H1 (cell line): ENCODE measurements at regions not wholly inside any gene's neighbourhood (a gene's known extent, or its start where the extent isn't known, plus 50 kb on each side); places are given as distances from the start of the nearest gene placed in this dataset.

Source experiments
- CTCF ChIA-PET: fragments of 300-600 bp; sonication (Branson Sonifier 250); formaldehyde crosslinking; loops from one replicate; lab custom pipeline; 2021; ENCODE audit not compliant: partially characterized antibody; lab: Charles Lee
- POLR2A ChIA-PET: fragments of 300-600 bp; sonication (Branson Sonifier 250); formaldehyde crosslinking; loops from one replicate; lab custom pipeline; 2021; ENCODE audit warnings: inconsistent platforms; ENCODE audit not compliant: partially characterized antibody; lab: Charles Lee
- DNase-seq, 2 experiments: peaks; one replicate each; pipeline versions ENCODE4 v3.0.0 to v3.0.0-alpha.2; 2010 to 2022; ENCODE audit warnings: low spot score in 2 of 2, low read depth in 1 of 2, mixed read lengths in 1 of 2
- FAIRE-seq: peaks from 2 replicates; lab custom pipeline; 2011; peaks lifted over from hg19 to GRCh38; lab: Jason Lieb, UNC
- H2AFZ ChIP-seq: 2 replicates; pipeline ENCODE4 v1.8.1; 2012; ENCODE audit warnings: low read length, inconsistent platforms
- H2AK5ac ChIP-seq: 2 replicates; pipeline ENCODE4 v1.6.1; 2013; ENCODE audit warnings: low read depth, low read length
- H2BK120ac ChIP-seq: replicated peaks from 2 replicates; pipeline ENCODE3; 2013; ENCODE audit warnings: low read depth, low read length, inconsistent platforms
- H2BK12ac ChIP-seq: 2 replicates; pipeline ENCODE4 v1.6.1; 2013; ENCODE audit warnings: low read depth, low read length
- H2BK15ac ChIP-seq: 2 replicates; pipeline ENCODE4 v1.6.1; 2013; ENCODE audit warnings: low read length
- H2BK20ac ChIP-seq: 2 replicates; pipeline ENCODE4 v1.6.1; 2013; ENCODE audit warnings: low read length
- H2BK5ac ChIP-seq: 2 replicates; pipeline ENCODE4 v1.6.1; 2013; ENCODE audit warnings: low read depth, low read length
- H3K14ac ChIP-seq: 2 replicates; pipeline ENCODE4 v1.6.1; 2013; ENCODE audit warnings: inconsistent platforms; ENCODE audit not compliant: insufficient read length
- H3K18ac ChIP-seq: 2 replicates; pipeline ENCODE4 v1.6.1; 2013; ENCODE audit warnings: low read length; ENCODE audit errors: extremely low read depth
- H3K23ac ChIP-seq: 2 replicates; pipeline ENCODE4 v1.6.1; 2013; ENCODE audit warnings: inconsistent platforms; ENCODE audit not compliant: insufficient read length
- H3K23me2 ChIP-seq: 2 replicates; pipeline ENCODE4 v1.6.1; 2013; ENCODE audit warnings: low read depth, low read length
- H3K27ac ChIP-seq: 2 replicates; pipeline ENCODE4 v1.6.1; 2011; ENCODE audit warnings: low read depth, low read length, inconsistent platforms
- H3K27me3 ChIP-seq, 4 experiments: replicated peaks in 1 of 4; 1 replicate in 1 of 4; 2 replicates in 3 of 4; pipeline versions ENCODE4 v1.6.1 to v1.8.1; 2011 to 2013; ENCODE audit warnings: low read length in 3 of 4, mild to moderate bottlenecking in 3 of 4, inconsistent platforms in 2 of 4, mixed read lengths in 2 of 4, moderate library complexity in 1 of 4; ENCODE audit not compliant: control insufficient read depth in 3 of 4, insufficient read depth in 3 of 4; ENCODE audit errors: extremely low read depth in 1 of 4
- H3K36me3 ChIP-seq, 4 experiments: 2 replicates each; pipeline versions ENCODE4 v1.6.1 to v1.8.1; 2011 to 2013; ENCODE audit warnings: mild to moderate bottlenecking in 4 of 4, low read length in 3 of 4, moderate library complexity in 2 of 4, control low read depth in 1 of 4, inconsistent platforms in 1 of 4; ENCODE audit not compliant: insufficient read depth in 4 of 4, control insufficient read depth in 2 of 4
- H3K4ac ChIP-seq: replicated peaks from 2 replicates; pipeline ENCODE3; 2013; ENCODE audit warnings: low read length, low read depth, mixed read lengths, inconsistent platforms; ENCODE audit not compliant: insufficient read length
- H3K4me1 ChIP-seq, 4 experiments: replicated peaks in 1 of 4; 1 replicate in 1 of 4; 2 replicates in 3 of 4; pipeline versions ENCODE4 v1.6.1 to v1.8.1; 2011 to 2013; ENCODE audit warnings: low read length in 3 of 4, inconsistent platforms in 2 of 4, mixed read lengths in 1 of 4; ENCODE audit not compliant: insufficient read depth in 4 of 4, control insufficient read depth in 3 of 4
- H3K4me2 ChIP-seq, 2 experiments: 2 replicates each; pipeline versions ENCODE4 v1.6.1 to v1.8.1; 2011 to 2013; ENCODE audit warnings: low read depth in 2 of 2, low read length in 2 of 2, control low read depth in 1 of 2, inconsistent platforms in 1 of 2, mild to moderate bottlenecking in 1 of 2; ENCODE audit not compliant: insufficient read depth in 1 of 2
- H3K4me3 ChIP-seq, 4 experiments: fragments of 200-600, 300-600 bp in 1 of 4; sonication (generic), shearing (Covaris generic), sonication (Bioruptor Twin) in 1 of 4; 2 replicates each; pipeline versions ENCODE4 v1.5.1 to v1.8.1; 2011 to 2016; ENCODE audit warnings: low read length in 4 of 4, low read depth in 3 of 4, control low read depth in 2 of 4, inconsistent platforms in 2 of 4, mild to moderate bottlenecking in 2 of 4, mixed read lengths in 1 of 4, moderate library complexity in 1 of 4; ENCODE audit not compliant: insufficient read depth in 2 of 4; ENCODE audit errors: extremely low read depth in 1 of 4
- H3K56ac ChIP-seq: replicated peaks from 2 replicates; pipeline ENCODE3; 2013; ENCODE audit warnings: low read depth, mild to moderate bottlenecking, mixed read lengths, low read length, inconsistent platforms; ENCODE audit not compliant: insufficient read length
- H3K79me1 ChIP-seq: 2 replicates; pipeline ENCODE4 v1.6.1; 2013; ENCODE audit warnings: low read depth, low read length, control low read depth
- H3K79me2 ChIP-seq, 2 experiments: 2 replicates each; pipeline versions ENCODE4 v1.6.1 to v1.8.1; 2012 to 2013; ENCODE audit warnings: low read length in 2 of 2, mild to moderate bottlenecking in 2 of 2, inconsistent platforms in 1 of 2; ENCODE audit not compliant: insufficient read depth in 2 of 2, control insufficient read depth in 1 of 2
- H3K9ac ChIP-seq, 4 experiments: replicated peaks in 1 of 4; 1 replicate in 1 of 4; 2 replicates in 3 of 4; pipeline versions ENCODE4 v1.6.1 to v1.8.1; 2011 to 2013; ENCODE audit warnings: low read depth in 3 of 4, low read length in 3 of 4, control low read depth in 2 of 4, mild to moderate bottlenecking in 2 of 4, moderate library complexity in 2 of 4, inconsistent platforms in 1 of 4; ENCODE audit errors: extremely low read depth in 1 of 4
- H3K9me3 ChIP-seq, 2 experiments: 2 replicates each; pipeline versions ENCODE4 v1.6.1 to v1.8.1; 2012 to 2013; ENCODE audit warnings: mild to moderate bottlenecking in 2 of 2, moderate library complexity in 2 of 2, control low read depth in 1 of 2, inconsistent platforms in 1 of 2, low read depth in 1 of 2, low read length in 1 of 2, mixed read lengths in 1 of 2; ENCODE audit not compliant: insufficient read depth in 2 of 2
- H4K20me1 ChIP-seq, 2 experiments: replicated peaks in 1 of 2; 2 replicates each; pipeline versions ENCODE3 to v1.8.1; 2011 to 2013; ENCODE audit warnings: inconsistent platforms in 2 of 2, low read length in 2 of 2, mild to moderate bottlenecking in 1 of 2; ENCODE audit not compliant: insufficient read depth in 2 of 2, control insufficient read depth in 1 of 2
- H4K5ac ChIP-seq: 2 replicates; pipeline ENCODE4 v1.6.1; 2013; ENCODE audit warnings: low read length, low read depth, mixed read lengths, inconsistent platforms; ENCODE audit not compliant: insufficient read length
- H4K8ac ChIP-seq: 2 replicates; pipeline ENCODE4 v1.8.0; 2013; ENCODE audit warnings: mild to moderate bottlenecking, moderate library complexity, low read length, inconsistent platforms; ENCODE audit not compliant: insufficient read depth; ENCODE audit errors: extremely low read depth
- H4K91ac ChIP-seq: replicated peaks from 2 replicates; pipeline ENCODE3; 2013; ENCODE audit warnings: low read length, mixed read lengths, inconsistent platforms; ENCODE audit not compliant: insufficient read length
- BRCA1 ChIP-seq: IDR thresholded peaks from 2 replicates; pipeline ENCODE4 v1.6.1; 2012; ENCODE audit warnings: low read depth, low read length, improper control_type of control experiment
- NANOG ChIP-seq: IDR thresholded peaks from 2 replicates; pipeline ENCODE4 v1.6.1; 2011; ENCODE audit warnings: low read length, low read depth, mild to moderate bottlenecking, inconsistent platforms; ENCODE audit not compliant: insufficient read depth, poor library complexity, severe bottlenecking
- SIN3A ChIP-seq, 2 experiments: IDR thresholded peaks in 1 of 2; conservative IDR thresholded peaks in 1 of 2; 2 replicates each; pipeline ENCODE4 v1.6.1; 2011 to 2012; ENCODE audit warnings: low read length in 2 of 2, improper control_type of control experiment in 1 of 2, low read depth in 1 of 2, mild to moderate bottlenecking in 1 of 2
- YY1 ChIP-seq: IDR thresholded peaks from 2 replicates; pipeline ENCODE4 v1.6.1; 2011; ENCODE audit warnings: low read depth, mild to moderate bottlenecking, low read length
- WGBS, 2 experiments: shearing (Covaris generic) in 1 of 2; methylation state at CpG; one replicate each; pipeline versions ENCODE4 v1.1.6 to v1.1.7; 2013 to 2015; ENCODE audit warnings: low lambda C conversion rate in 2 of 2, mixed read lengths in 2 of 2, inconsistent platforms in 1 of 2, low coverage in 1 of 2, missing lambda C conversion rate in 1 of 2; ENCODE audit not compliant: insufficient replicate concordance in 2 of 2, insufficient coverage in 1 of 2, insufficient read length in 1 of 2; ENCODE audit errors: extremely low coverage in 1 of 2, missing lambda C conversion rate in 1 of 2; 5-methylcytosine and 5-hydroxymethylcytosine counted together
- TF ChIP-seq, protein P1 (sequence below): IDR thresholded peaks from 2 replicates; pipeline ENCODE4 v1.6.1; 2011; ENCODE audit warnings: low read length, improper control_type of control experiment

DNA sequence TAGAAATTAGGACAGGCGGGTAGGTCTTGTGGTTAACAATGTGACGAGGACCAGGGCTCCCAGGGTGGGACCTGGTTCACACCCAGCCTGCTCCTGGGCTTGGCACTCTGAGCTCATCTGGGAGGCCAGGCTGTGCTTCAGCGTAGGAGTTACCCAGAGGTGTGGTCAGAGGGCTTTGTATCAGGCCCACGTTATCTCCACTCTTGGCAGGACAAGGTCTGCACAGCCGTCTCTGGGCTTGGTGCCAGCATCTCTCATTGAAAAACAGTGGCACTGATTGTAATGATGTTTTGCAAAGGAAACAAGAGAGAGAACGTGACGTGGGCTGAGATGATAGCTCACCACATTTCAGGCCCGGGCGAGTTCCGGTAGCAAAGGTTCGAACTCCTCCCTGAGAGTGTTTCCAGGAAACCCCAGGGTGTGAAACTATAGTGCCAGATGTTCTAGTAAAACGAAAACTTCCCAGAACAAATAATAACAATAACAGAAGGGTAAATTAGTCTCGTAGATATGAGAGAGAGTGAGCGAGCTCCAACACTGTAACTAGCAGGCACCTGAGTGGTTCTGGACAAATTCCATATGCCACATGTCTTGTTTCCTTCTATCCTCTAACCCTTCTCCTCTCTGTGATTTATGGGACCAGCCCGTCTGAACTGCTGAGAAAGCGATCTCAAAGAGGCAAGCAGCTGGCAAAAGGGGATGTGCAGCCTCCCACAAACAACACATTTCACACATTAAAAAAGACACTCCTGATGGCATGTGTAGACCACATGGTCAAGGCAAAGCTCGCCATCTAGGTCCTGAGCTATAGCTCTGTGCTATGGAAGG, 227.3 kb downstream of the KTN1 start:
- ChIA-PET CTCF (interaction anchor here (0.5 to 2.1 kb wide), 5 partner anchors 15 to 1414 kb away, joined by 3 to 6 read pairs (median 3); no protein-coding TSS in a partner anchor), POLR2A (no interaction called here)
- H2BK120ac ChIP-seq: no peak overlapping the region
- DNase-seq (no peak), FAIRE-seq (no peak)
- no peak overlapping the region for H3K23ac ChIP-seq
- H2BK15ac ChIP-seq: 0 out of 2 replicates have a peak overlapping the region, but pooled peaks have one; percentile 33
- H3K79me1 ChIP-seq: no peaks in the 10 kb centered on the region
- no peak overlapping the region for H4K91ac ChIP-seq
- no peak overlapping the region for H2AK5ac ChIP-seq
- H2AFZ ChIP-seq: no peak overlapping the region
- no peak overlapping the region for H3K4me2 ChIP-seq
- H2BK5ac ChIP-seq: no peak overlapping the region
- no peak overlapping the region for H3K4me3 ChIP-seq
- H3K27ac ChIP-seq: no peak overlapping the region
- H3K36me3 ChIP-seq: no peaks in the 10 kb centered on the region; a peak in 1 of 8 replicates
- no peak overlapping the region for H3K56ac ChIP-seq
- 90% methylated on average over 17 of the region's 17 CpGs; no CpG with 5 or more reads in 1 of the 2 experiments for WGBS, 2 experiments
- H3K23me2 ChIP-seq: no peaks in the 10 kb centered on the region
- H4K5ac ChIP-seq: no peak overlapping the region
- TF ChIP-seq SIN3A (conservative IDR thresholded peaks at IDR 0.05 in 1 of 2, IDR thresholded peaks at IDR 0.05 in 1 of 2; ENCODE audit: low read depth in 1 of 2, low read length in 2 of 2) (no peak), YY1 (no peak), BRCA1 (no peak), NANOG (no peak)
- TF ChIP-seq, protein P1, sequence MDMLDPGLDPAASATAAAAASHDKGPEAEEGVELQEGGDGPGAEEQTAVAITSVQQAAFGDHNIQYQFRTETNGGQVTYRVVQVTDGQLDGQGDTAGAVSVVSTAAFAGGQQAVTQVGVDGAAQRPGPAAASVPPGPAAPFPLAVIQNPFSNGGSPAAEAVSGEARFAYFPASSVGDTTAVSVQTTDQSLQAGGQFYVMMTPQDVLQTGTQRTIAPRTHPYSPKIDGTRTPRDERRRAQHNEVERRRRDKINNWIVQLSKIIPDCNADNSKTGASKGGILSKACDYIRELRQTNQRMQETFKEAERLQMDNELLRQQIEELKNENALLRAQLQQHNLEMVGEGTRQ: no peak
- H3K9ac ChIP-seq: no peak overlapping the region
- H3K4ac ChIP-seq: no peak overlapping the region
- no peaks in the 10 kb centered on the region for H3K4me1 ChIP-seq
- H4K20me1 ChIP-seq: no peaks in the 10 kb centered on the region
- H3K9me3 ChIP-seq: peaks cover 0 to 3% of the 10 kb centered on the region in 2 experiments; a peak in 2 of 4 replicates
- no peak overlapping the region for H2BK12ac ChIP-seq
- no peak overlapping the region for H4K8ac ChIP-seq
- no peaks in the 10 kb centered on the region for H3K79me2 ChIP-seq
- no peak overlapping the region for H3K14ac ChIP-seq
- 0 out of 2 replicates have a peak overlapping the region, but pooled peaks have one; percentile 36 for H2BK20ac ChIP-seq
- no peaks in the 10 kb centered on the region for H3K27me3 ChIP-seq
- H3K18ac ChIP-seq: no peak overlapping the region
